SU-DHL-6 (cell line): ENCODE measurements at regions not wholly inside any gene's neighbourhood (a gene's known extent, or its start where the extent isn't known, plus 50 kb on each side); places are given as distances from the start of the nearest gene placed in this dataset.

Experiments used
- H2AFZ ChIP-seq: fragments of 200-600 bp; sonication (generic); 2 replicates; pipeline ENCODE4 v1.6.1; 2014; ENCODE audit warnings: low read depth, mild to moderate bottlenecking, moderate library complexity, mixed read lengths, antibody characterized with exemption, low read length; ENCODE audit not compliant: severe bottlenecking
- H3F3A ChIP-seq: fragments of 200-600 bp; shearing (Covaris generic); 2 replicates; pipeline ENCODE4 v1.6.0; 2016; ENCODE audit warnings: antibody characterized with exemption, mild to moderate bottlenecking; ENCODE audit not compliant: insufficient read depth
- H3K27ac ChIP-seq: fragments of 200-600 bp; sonication (generic); 2 replicates; pipeline ENCODE4 v1.5.1; 2016; ENCODE audit warnings: low read depth, mild to moderate bottlenecking, low read length, moderate library complexity, mixed read lengths
- H3K27me3 ChIP-seq: fragments of 200-600 bp; sonication (generic), shearing (Covaris generic); 2 replicates; pipeline ENCODE4 v1.6.0; 2014; ENCODE audit warnings: mild to moderate bottlenecking, low read length
- H3K36me3 ChIP-seq: fragments of 200-600 bp; sonication (generic); 2 replicates; pipeline ENCODE4 v1.6.1; 2014; ENCODE audit warnings: mild to moderate bottlenecking, low read length, mixed read lengths
- H3K4me2 ChIP-seq: fragments of 300-600, 200-600 bp; shearing (Covaris generic), sonication (generic); 2 replicates; pipeline ENCODE4 v1.6.0; 2014; ENCODE audit warnings: low read length, low read depth, mild to moderate bottlenecking; ENCODE audit not compliant: poor library complexity, severe bottlenecking
- H3K4me3 ChIP-seq: fragments of 200-600 bp; sonication (generic); 2 replicates; pipeline ENCODE4 v1.5.1; 2014; ENCODE audit warnings: antibody characterized with exemption, low read length, mild to moderate bottlenecking, mixed read lengths; ENCODE audit not compliant: insufficient read depth, poor library complexity, severe bottlenecking
- H3K79me2 ChIP-seq: fragments of 200-600 bp; sonication (generic); 2 replicates; pipeline ENCODE4 v1.6.1; 2014; ENCODE audit warnings: mild to moderate bottlenecking, low read length, moderate library complexity; ENCODE audit not compliant: insufficient read depth
- H3K9ac ChIP-seq: fragments of 200-600 bp; sonication (generic); 2 replicates; pipeline ENCODE4 v1.7.0; 2014; ENCODE audit warnings: mild to moderate bottlenecking, low read length
- H3K9me2 ChIP-seq: fragments of 200-600 bp; sonication (generic); replicated peaks from 2 replicates; pipeline ENCODE4 v1.6.1; 2014; ENCODE audit warnings: low read length; ENCODE audit not compliant: insufficient read depth
- H3K9me3 ChIP-seq: fragments of 200-600 bp; sonication (generic); 2 replicates; pipeline ENCODE4 v1.6.1; 2014; ENCODE audit warnings: low read length, mixed read lengths; ENCODE audit not compliant: insufficient read depth
- H4K20me1 ChIP-seq: fragments of 200-600 bp; sonication (generic); 2 replicates; pipeline ENCODE4 v1.6.1; 2014; ENCODE audit warnings: low read depth, mild to moderate bottlenecking, antibody characterized with exemption, low read length, moderate library complexity, mixed read lengths
- EZH2phosphoT487 ChIP-seq: fragments of 200-600 bp; sonication (generic), shearing (Covaris generic); conservative IDR thresholded peaks from 2 replicates; pipeline ENCODE4 v1.6.1; 2018; ENCODE audit warnings: mild to moderate bottlenecking, antibody characterized with exemption, low read length, moderate library complexity, mixed read lengths
- TF ChIP-seq, protein P1 (sequence below): fragments of 200-600 bp; sonication (generic); IDR thresholded peaks from one replicate; pipeline ENCODE4 v1.5.1; 2017; ENCODE audit warnings: antibody characterized with exemption, mild to moderate bottlenecking, low read length, moderate library complexity; ENCODE audit not compliant: insufficient read depth, poor library complexity, severe bottlenecking

DNA sequence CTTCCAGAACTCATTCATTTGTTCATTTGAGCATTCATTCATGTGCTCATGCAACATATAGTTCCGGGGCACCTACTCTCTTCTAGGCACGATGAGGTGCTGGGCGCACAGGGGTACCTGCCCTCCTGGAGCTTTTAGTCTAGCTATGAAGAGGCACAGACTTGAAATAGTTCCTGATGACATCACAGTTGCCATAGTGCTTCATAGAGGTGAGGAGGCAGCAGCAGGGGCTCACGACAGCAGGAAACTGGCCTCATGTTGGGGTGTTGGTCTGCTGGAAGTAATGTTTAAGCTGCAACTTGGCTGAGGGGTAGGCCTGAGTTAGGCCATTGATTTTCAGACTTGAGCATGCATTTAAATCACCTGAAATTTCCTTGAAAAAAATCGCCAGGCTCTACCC lies 195.5 kb downstream of the PHETA1 start:
- H3F3A ChIP-seq: peaks cover 17% of the 10 kb centered on the region; the same call in 1 of the 2 replicates
- no peak overlapping the region for H3K27ac ChIP-seq
- peaks cover 31% of the 10 kb centered on the region for H4K20me1 ChIP-seq
- H3K9ac ChIP-seq: no peak overlapping the region
- H3K79me2 ChIP-seq: peaks cover 98% of the 10 kb centered on the region
- no peaks in the 10 kb centered on the region for H3K9me2 ChIP-seq
- no peak overlapping the region for H3K4me3 ChIP-seq
- no peak overlapping the region for H3K4me2 ChIP-seq
- TF ChIP-seq EZH2phosphoT487: no peak
- TF ChIP-seq, protein P1, sequence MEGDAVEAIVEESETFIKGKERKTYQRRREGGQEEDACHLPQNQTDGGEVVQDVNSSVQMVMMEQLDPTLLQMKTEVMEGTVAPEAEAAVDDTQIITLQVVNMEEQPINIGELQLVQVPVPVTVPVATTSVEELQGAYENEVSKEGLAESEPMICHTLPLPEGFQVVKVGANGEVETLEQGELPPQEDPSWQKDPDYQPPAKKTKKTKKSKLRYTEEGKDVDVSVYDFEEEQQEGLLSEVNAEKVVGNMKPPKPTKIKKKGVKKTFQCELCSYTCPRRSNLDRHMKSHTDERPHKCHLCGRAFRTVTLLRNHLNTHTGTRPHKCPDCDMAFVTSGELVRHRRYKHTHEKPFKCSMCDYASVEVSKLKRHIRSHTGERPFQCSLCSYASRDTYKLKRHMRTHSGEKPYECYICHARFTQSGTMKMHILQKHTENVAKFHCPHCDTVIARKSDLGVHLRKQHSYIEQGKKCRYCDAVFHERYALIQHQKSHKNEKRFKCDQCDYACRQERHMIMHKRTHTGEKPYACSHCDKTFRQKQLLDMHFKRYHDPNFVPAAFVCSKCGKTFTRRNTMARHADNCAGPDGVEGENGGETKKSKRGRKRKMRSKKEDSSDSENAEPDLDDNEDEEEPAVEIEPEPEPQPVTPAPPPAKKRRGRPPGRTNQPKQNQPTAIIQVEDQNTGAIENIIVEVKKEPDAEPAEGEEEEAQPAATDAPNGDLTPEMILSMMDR: no peak
- no peaks in the 10 kb centered on the region for H3K9me3 ChIP-seq
- no peak overlapping the region for H2AFZ ChIP-seq
- no peaks in the 10 kb centered on the region for H3K27me3 ChIP-seq
- H3K36me3 ChIP-seq: peaks cover 16% of the 10 kb centered on the region; the same call in 1 of the 2 replicates

DNA sequence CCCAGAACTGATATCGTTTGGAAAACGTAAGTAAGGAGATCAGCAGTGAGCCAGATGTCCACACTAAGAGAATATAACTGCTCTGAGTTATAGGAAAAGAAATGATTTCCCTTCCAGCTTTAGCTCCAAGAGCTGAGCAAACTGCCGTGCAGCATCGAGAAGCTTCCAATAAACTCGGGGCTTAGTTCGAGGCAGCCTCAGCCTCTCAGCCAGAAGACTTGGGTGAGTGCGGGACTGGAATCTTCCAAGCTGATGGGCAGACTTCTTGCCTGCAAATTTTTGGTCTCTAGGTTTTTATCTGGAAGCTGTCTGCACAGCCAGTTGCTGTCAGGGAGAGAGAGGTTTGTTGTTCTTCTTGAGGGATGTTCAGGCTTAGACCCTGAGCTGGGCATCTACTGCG lies 196.1 kb downstream of the PHETA1 start:
- no peak overlapping the region for H2AFZ ChIP-seq
- no peak overlapping the region for H3K9ac ChIP-seq
- H3K27ac ChIP-seq: no peak overlapping the region
- TF ChIP-seq, protein P1: no peak
- TF ChIP-seq EZH2phosphoT487: no peak
- H3K4me2 ChIP-seq: no peak overlapping the region
- H3K79me2 ChIP-seq: peaks cover 98% of the 10 kb centered on the region
- H3K9me2 ChIP-seq: no peaks in the 10 kb centered on the region
- H3K9me3 ChIP-seq: no peaks in the 10 kb centered on the region
- H3K36me3 ChIP-seq: peaks cover 21% of the 10 kb centered on the region; the same call in 1 of the 2 replicates
- no peak overlapping the region for H3K4me3 ChIP-seq
- no peaks in the 10 kb centered on the region for H3K27me3 ChIP-seq
- H4K20me1 ChIP-seq: peaks cover 29% of the 10 kb centered on the region
- peaks cover 17% of the 10 kb centered on the region; the same call in 1 of the 2 replicates for H3F3A ChIP-seq

DNA sequence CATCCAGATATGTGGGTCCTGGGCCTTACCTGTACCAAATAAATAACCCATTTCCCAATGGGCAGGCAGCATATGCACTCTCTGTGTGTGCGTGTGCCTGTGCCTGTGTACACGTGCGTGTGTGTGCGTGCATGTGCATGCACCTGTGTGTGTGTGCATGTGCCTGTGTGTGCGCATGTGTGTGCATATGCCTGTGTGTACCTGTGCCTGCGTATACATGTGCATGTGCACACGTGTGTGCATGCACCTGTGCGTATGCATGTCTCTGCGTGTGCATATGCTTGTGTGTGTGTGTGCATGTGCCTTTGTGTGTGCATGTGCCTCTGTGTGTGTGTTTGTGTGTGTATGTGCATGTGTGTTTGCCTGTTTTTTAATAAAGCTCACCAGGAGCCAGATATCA lies 197.1 kb downstream of the PHETA1 start:
- Histone ChIP-seq H3K9me2 (no peaks in the 10 kb centered on the region), H4K20me1 (peaks cover 28% of the 10 kb centered on the region), H3K36me3 (peaks cover 24% of the 10 kb centered on the region; the same call in 1 of the 2 replicates), H2AFZ (no peak overlapping the region), H3K27ac (no peak overlapping the region), H3K9me3 (no peaks in the 10 kb centered on the region), H3K27me3 (no peaks in the 10 kb centered on the region), H3K4me2 (no peak overlapping the region), H3K9ac (no peak overlapping the region), H3K4me3 (no peak overlapping the region), H3F3A (peaks cover 17% of the 10 kb centered on the region; the same call in 1 of the 2 replicates), H3K79me2 (peaks cover 98% of the 10 kb centered on the region)
- TF ChIP-seq, protein P1: no peak
- no peak for TF ChIP-seq EZH2phosphoT487
